ENCODE measurements at regions not wholly inside any gene's neighbourhood (a gene's known extent, or its start where the extent isn't known, plus 50 kb on each side); places are given as distances from the start of the nearest gene placed in this dataset.

GRCh38 chr2:195212586-195212985 lies 444.4 kb upstream of the SLC39A10 start:
- 0 to 69% (median 28%) methylated on average over 1 to 3 of the region's 3 CpGs for WGBS, 10 experiments
- Histone ChIP-seq H3K4me3 (no peak overlapping the region), H3K4me1 (replicated peaks in 1 of 2) (no peaks in the 10 kb centered on the region), H3K27ac (no peak overlapping the region)
- ATAC-seq (replicated peaks in 6 of 8) = no peak
- in situ Hi-C loops (cut with MboI; ENCODE audit: low pct_unique_long_range_greater_than_20kb in 2 of 9, low sequenced_read_pairs in 9 of 9, unreplicated experiment in 9 of 9) = loop anchor here in 1 of 9 experiments (25.0 kb wide), 1 partner anchor 100 kb away; no protein-coding TSS in a partner anchor

GRCh38 chr2:195202163-195202845 lies 454.7 kb upstream of the SLC39A10 start:
- no peak overlapping the region for H3K4me3 ChIP-seq
- in situ Hi-C loops (cut with MboI; ENCODE audit: low pct_unique_long_range_greater_than_20kb in 2 of 9, low sequenced_read_pairs in 9 of 9, unreplicated experiment in 9 of 9) = loop anchor here in 1 of 9 experiments (25.0 kb wide), 1 partner anchor 90 kb away; no protein-coding TSS in a partner anchor
- WGBS, 10 experiments = 4 to 85% (median 51%) methylated on average over 1 to 2 of the region's 2 CpGs
- no peaks in the 10 kb centered on the region for H3K4me1 ChIP-seq (replicated peaks in 1 of 2)
- ATAC-seq (replicated peaks in 6 of 8) = no peak
- no peak overlapping the region for H3K27ac ChIP-seq

DNA sequence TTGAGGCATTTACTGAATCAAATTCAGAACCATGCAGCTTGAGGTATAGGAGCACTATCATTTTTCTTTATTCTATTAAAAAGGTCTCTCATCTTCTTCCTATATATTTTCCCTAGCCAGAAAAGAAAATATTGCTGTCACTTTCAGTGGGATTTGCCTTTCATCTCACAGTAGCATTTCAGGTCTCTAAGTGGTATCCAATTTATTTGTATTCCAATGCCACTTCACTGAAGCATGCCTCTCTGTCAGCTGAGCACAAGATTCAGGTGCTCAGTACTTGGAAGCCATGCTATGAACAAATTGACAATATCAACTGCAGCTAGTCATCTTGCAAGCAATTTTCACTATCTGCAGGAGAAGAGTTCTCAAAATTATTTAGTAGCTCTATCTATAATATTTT lies 457.2 kb upstream of the SLC39A10 start:
- ATAC-seq (replicated peaks in 6 of 8) = no peak
- Histone ChIP-seq H3K27ac (no peak overlapping the region), H3K4me1 (replicated peaks in 1 of 2) (no peaks in the 10 kb centered on the region), H3K4me3 (no peak overlapping the region)
- in situ Hi-C loops (cut with MboI; ENCODE audit: low pct_unique_long_range_greater_than_20kb in 2 of 9, low sequenced_read_pairs in 9 of 9, unreplicated experiment in 9 of 9) = loop anchor here in 1 of 9 experiments (25.0 kb wide), 1 partner anchor 88 kb away; no protein-coding TSS in a partner anchor

DNA sequence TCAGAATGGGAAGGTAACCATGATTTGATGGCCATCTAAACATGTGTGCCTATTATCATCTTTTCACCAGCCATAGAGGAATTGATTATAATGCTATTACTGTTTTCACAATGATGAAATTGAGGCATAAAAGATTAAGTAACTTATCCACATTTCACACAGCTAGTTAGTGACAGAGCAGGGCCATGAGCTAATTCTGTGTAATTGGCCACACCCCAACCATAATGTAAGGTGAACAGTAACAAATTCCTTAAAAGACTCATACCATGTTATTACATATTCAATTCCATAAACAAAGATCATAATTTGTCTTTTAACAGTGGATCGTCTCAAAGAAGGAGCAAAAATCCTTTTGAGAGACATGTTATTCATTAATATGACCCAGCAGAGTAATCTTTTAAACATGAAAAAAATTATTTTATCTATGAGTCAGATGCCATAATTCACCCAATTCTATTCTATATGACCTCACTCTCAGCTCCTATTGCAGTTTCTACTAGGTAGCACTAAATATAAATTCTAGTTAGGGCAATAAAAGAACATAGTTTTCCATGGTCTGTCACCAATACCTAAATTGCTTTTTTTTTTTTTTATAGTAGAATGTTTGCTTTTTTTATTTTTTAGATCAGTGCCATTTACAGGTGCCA lies 475.8 kb upstream of the SLC39A10 start:
- whole genome bisulfite sequencing, 10 experiments = 11 to 91% (median 60%) methylated on average over 1 of the region's 1 CpG; no CpG with 5 or more reads in 1 of the 10 experiments
- no peaks in the 10 kb centered on the region for H3K4me1 ChIP-seq (replicated peaks in 1 of 2)
- H3K27ac ChIP-seq = no peak overlapping the region
- no peak overlapping the region for H3K4me3 ChIP-seq
- ATAC-seq (replicated peaks in 6 of 8) = peak in 3 of 8 experiments; percentile 31 to 72 (median 35)
- in situ Hi-C loops (cut with MboI; ENCODE audit: low pct_unique_long_range_greater_than_20kb in 2 of 9, low sequenced_read_pairs in 9 of 9, unreplicated experiment in 9 of 9) = no loop called here

DNA sequence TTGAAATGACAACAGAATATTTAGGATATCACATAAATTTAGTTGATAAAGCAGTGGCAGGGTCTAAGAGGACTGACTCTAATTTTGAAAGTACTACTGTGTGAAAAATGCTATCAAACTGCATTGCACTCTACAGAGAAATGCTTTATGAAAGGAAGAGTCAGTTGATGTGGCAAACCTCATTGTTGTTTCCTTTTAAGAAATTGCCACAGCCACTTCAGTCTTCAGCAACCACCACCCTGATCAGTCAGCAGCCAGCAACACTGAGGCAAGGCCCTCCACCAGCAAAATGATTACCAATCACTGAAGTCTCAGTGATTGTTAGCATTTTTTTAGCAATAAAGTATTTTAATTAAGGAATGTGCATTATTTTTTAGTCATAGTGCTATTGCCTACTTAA lies 488.7 kb upstream of the SLC39A10 start:
- in situ Hi-C loops (cut with MboI; ENCODE audit: low pct_unique_long_range_greater_than_20kb in 2 of 9, low sequenced_read_pairs in 9 of 9, unreplicated experiment in 9 of 9) = no loop called here

DNA sequence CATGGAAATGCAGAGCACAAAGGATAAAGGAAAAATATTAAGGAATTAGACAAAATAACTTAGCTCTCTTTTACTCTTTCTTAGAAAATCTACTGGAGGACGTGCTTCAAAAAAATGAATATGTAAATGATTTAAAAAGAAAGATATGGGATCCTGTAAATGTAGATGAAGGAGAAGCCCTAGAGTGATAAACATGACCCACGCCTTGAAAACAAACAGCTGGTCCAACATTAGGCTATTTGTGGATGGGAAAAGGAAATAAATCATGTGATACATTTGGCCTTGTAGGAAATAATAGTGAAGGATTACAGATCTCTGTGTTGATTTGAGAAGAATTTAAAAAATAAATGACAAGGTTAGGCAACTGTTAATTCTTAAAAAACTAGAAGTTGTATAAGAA lies 492.1 kb upstream of the SLC39A10 start:
- Histone ChIP-seq H3K4me1 (replicated peaks in 1 of 2) (peaks cover 0 to 3% of the 10 kb centered on the region in 2 donors), H3K4me3 (no peak overlapping the region), H3K27ac (no peak overlapping the region)
- WGBS, 10 experiments = 0 to 97% (median 75%) methylated on average over 1 to 2 of the region's 2 CpGs
- in situ Hi-C loops (cut with MboI; ENCODE audit: low pct_unique_long_range_greater_than_20kb in 2 of 9, low sequenced_read_pairs in 9 of 9, unreplicated experiment in 9 of 9) = no loop called here
- peak in 3 of 8 experiments; percentile 70 to 88 (median 74) for ATAC-seq (replicated peaks in 6 of 8)

More for the DNA sequence above, 488.7 kb upstream of the SLC39A10 start:
- Histone ChIP-seq H3K4me3 (no peak overlapping the region), H3K4me1 (replicated peaks in 1 of 2) (no peaks in the 10 kb centered on the region), H3K27ac (no peak overlapping the region)
- ATAC-seq (replicated peaks in 6 of 8) = no peak

DNA sequence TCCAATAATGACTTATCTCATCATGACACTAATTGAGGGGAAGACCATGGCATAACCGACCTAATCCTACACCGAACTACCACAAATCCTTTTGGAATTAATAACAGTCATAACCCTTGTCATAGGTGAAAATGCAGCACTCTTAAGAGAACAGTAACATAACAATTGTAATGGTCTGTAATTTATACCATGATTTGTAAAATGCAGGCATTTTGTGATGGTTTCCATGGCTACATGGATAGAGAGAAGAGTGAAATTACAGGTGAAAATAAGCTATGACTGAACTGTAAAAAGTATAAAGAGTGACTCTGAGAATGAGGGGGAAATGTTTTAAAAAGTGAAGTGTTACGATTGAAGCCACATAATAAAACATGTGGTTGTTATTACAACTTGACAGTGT lies 494.1 kb upstream of the SLC39A10 start:
- no peak overlapping the region for H3K4me3 ChIP-seq
- peaks cover 0 to 3% of the 10 kb centered on the region in 2 donors for H3K4me1 ChIP-seq (replicated peaks in 1 of 2)
- ATAC-seq (replicated peaks in 6 of 8) = no peak
- 0 to 52% (median 40%) methylated on average over 2 to 3 of the region's 3 CpGs for WGBS, 10 experiments
- no peak overlapping the region for H3K27ac ChIP-seq
- in situ Hi-C loops (cut with MboI; ENCODE audit: low pct_unique_long_range_greater_than_20kb in 2 of 9, low sequenced_read_pairs in 9 of 9, unreplicated experiment in 9 of 9) = no loop called here

DNA sequence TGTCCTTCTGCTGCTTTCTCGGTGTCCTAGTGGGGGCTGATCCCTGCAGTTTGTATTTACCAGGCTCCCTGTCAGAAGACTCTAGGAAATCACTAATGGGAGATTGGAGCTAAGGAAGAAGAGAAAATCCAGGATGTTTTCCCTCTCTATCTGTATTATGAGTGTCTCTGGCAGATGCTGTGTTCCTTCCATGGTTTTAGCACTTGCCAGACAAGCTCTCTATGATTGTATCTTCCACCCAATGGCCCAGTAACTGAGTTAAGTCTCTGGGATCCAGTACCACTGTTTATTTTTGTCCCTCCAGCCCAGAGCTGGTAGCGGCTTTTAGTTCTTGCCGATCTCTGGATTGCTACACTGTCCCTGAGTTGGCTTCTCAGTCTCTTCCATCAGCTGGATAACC lies 494.8 kb upstream of the SLC39A10 start:
- no peak overlapping the region for H3K4me3 ChIP-seq
- no peak overlapping the region for H3K27ac ChIP-seq
- H3K4me1 ChIP-seq (replicated peaks in 1 of 2) = peaks cover 0 to 3% of the 10 kb centered on the region in 2 donors
- ATAC-seq (replicated peaks in 6 of 8) = no peak
- 42 to 100% (median 86%) methylated on average over 1 to 3 of the region's 3 CpGs; no CpG with 5 or more reads in 2 of the 10 experiments for WGBS, 10 experiments
- in situ Hi-C loops (cut with MboI; ENCODE audit: low pct_unique_long_range_greater_than_20kb in 2 of 9, low sequenced_read_pairs in 9 of 9, unreplicated experiment in 9 of 9) = no loop called here

- H3K4me3 ChIP-seq = no peak overlapping the region
- ATAC-seq (replicated peaks in 6 of 8) = peak in 2 of 8 experiments; percentile 52 to 57
- WGBS, 10 experiments = 15 to 100% (median 84%) methylated on average over 1 to 2 of the region's 2 CpGs; no CpG with 5 or more reads in 1 of the 10 experiments
- H3K27ac ChIP-seq = no peak overlapping the region
- peaks cover 0 to 3% of the 10 kb centered on the region in 2 donors for H3K4me1 ChIP-seq (replicated peaks in 1 of 2)
- in situ Hi-C loops (cut with MboI; ENCODE audit: low pct_unique_long_range_greater_than_20kb in 2 of 9, low sequenced_read_pairs in 9 of 9, unreplicated experiment in 9 of 9) = no loop called here
These were observed 496.1 kb upstream of the SLC39A10 start for GRCh38 chr2:195160963-195161362.

- no peak for ATAC-seq (replicated peaks in 6 of 8)
- in situ Hi-C loops (cut with MboI; ENCODE audit: low pct_unique_long_range_greater_than_20kb in 2 of 9, low sequenced_read_pairs in 9 of 9, unreplicated experiment in 9 of 9) = no loop called here
- 0 to 49% (median 20%) methylated on average over 1 to 2 of the region's 2 CpGs for WGBS, 10 experiments
These were observed 505.3 kb upstream of the SLC39A10 start for GRCh38 chr2:195151711-195152110.

GRCh38 chr2:195150819-195151218 lies 506.2 kb upstream of the SLC39A10 start:
- H3K4me1 ChIP-seq (replicated peaks in 1 of 2) = peaks cover 0 to 6% of the 10 kb centered on the region in 2 donors
- WGBS, 10 experiments = 61 to 100% (median 92%) methylated on average over 1 to 2 of the region's 2 CpGs; no CpG with 5 or more reads in 4 of the 10 experiments
- H3K27ac ChIP-seq = no peak overlapping the region
- in situ Hi-C loops (cut with MboI; ENCODE audit: low pct_unique_long_range_greater_than_20kb in 2 of 9, low sequenced_read_pairs in 9 of 9, unreplicated experiment in 9 of 9) = no loop called here
- H3K4me3 ChIP-seq = no peak overlapping the region
- ATAC-seq (replicated peaks in 6 of 8) = no peak

More at GRCh38 chr2:195151711-195152110, 505.3 kb upstream of the SLC39A10 start:
- Histone ChIP-seq H3K4me3 (no peak overlapping the region), H3K4me1 (replicated peaks in 1 of 2) (peaks cover 0 to 6% of the 10 kb centered on the region in 2 donors), H3K27ac (no peak overlapping the region)

GRCh38 chr2:195148004-195148403 lies 509.0 kb upstream of the SLC39A10 start:
- Histone ChIP-seq H3K4me3 (no peak overlapping the region), H3K4me1 (replicated peaks in 1 of 2) (peaks cover 0 to 6% of the 10 kb centered on the region in 2 donors), H3K27ac (no peak overlapping the region)
- WGBS, 10 experiments = 13 to 100% (median 74%) methylated on average over 1 to 5 of the region's 5 CpGs; no CpG with 5 or more reads in 2 of the 10 experiments
- peak in 3 of 8 experiments; percentile 19 to 77 (median 59) for ATAC-seq (replicated peaks in 6 of 8)
- in situ Hi-C loops (cut with MboI; ENCODE audit: low pct_unique_long_range_greater_than_20kb in 2 of 9, low sequenced_read_pairs in 9 of 9, unreplicated experiment in 9 of 9) = no loop called here

DNA sequence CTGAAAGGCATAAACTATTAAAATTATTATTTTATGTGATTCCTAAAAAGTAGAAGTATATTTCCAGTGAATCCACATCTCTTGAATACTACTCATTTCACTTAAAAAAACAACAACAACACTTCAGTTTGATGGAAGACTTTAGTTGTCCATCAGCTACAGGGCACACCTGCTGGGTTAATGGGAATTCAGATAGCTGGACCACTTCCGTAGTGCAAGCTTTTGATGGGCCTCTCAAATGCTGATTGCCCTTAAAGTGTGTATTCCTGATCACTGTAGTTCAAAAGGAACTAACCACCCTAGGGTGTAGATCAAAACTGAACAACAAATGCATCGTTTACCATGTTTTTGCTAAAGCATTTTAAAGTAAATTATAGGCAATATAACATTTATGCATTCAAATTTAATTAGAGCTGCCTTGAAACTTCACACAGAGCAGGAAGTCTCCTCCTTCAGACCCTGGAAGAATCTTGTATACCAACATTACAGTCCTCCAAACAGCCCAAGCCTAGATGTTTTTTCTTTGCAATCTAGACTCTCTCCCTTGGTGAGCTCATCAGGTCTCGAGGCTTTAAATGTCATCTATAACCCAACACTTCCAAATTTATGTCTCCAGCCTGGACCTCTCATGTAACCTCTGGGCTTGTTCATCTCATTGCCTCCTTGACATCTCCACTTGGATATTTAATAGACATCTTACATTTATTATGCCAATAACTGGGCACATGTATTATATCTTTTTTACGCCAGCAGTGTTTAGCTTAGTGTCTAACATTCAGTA lies 510.1 kb upstream of the SLC39A10 start:
- ATAC-seq (replicated peaks in 6 of 8) = peak in 5 of 8 experiments; percentile 62 to 85 (median 65)
- WGBS, 10 experiments = 25 to 100% (median 61%) methylated on average over 1 to 4 of the region's 4 CpGs
- Histone ChIP-seq H3K4me1 (replicated peaks in 1 of 2) (peaks cover 0 to 6% of the 10 kb centered on the region in 2 donors), H3K27ac (no peak overlapping the region), H3K4me3 (no peak overlapping the region)
- in situ Hi-C loops (cut with MboI; ENCODE audit: low pct_unique_long_range_greater_than_20kb in 2 of 9, low sequenced_read_pairs in 9 of 9, unreplicated experiment in 9 of 9) = no loop called here

All from motor neuron (in vitro differentiated cells).